Suppressor macrophage (primary cell): ENCODE measurements at regions not wholly inside any gene's neighbourhood (a gene's known extent, or its start where the extent isn't known, plus 50 kb on each side); places are given as distances from the start of the nearest gene placed in this dataset.

ENCODE experiments used
- DNase-seq, 4 experiments: peaks; one replicate each; pipeline ENCODE4 v3.0.0-alpha.2; 2020 to 2022

- no peak for DNase-seq
Observed at GRCh38 chr4:125956276-125956675, 641.5 kb downstream of the FAT4 start.

- no peak for DNase-seq
Observed at GRCh38 chr4:125958519-125958918, 643.8 kb downstream of the FAT4 start.

- DNase-seq: no peak
Observed at GRCh38 chr4:125961626-125962025, 646.9 kb downstream of the FAT4 start.

- DNase-seq: no peak
Observed at GRCh38 chr4:125975861-125976397, 661.2 kb downstream of the FAT4 start.

GRCh38 chr4:125979950-125980349 lies 665.2 kb downstream of the FAT4 start:
- DNase-seq: no peak

- no peak for DNase-seq
Observed at GRCh38 chr4:125983168-125983567, 668.4 kb downstream of the FAT4 start.

- no peak for DNase-seq
Observed at GRCh38 chr4:125985856-125986255, 671.1 kb downstream of the FAT4 start.

GRCh38 chr4:125986307-125986706 lies 671.6 kb downstream of the FAT4 start:
- DNase-seq: no peak

GRCh38 chr4:125988464-125988863 lies 673.7 kb downstream of the FAT4 start:
- no peak for DNase-seq

- DNase-seq: no peak
Observed at GRCh38 chr4:125991398-125991797, 676.6 kb downstream of the FAT4 start.

- no peak for DNase-seq
Observed at GRCh38 chr4:125992891-125993290, 678.1 kb downstream of the FAT4 start.

GRCh38 chr4:125994024-125994423 lies 679.3 kb downstream of the FAT4 start:
- DNase-seq: no peak

- DNase-seq: no peak
Observed at GRCh38 chr4:125994430-125994829, 679.7 kb downstream of the FAT4 start.

GRCh38 chr4:126004941-126005340 lies 690.2 kb downstream of the FAT4 start:
- no peak for DNase-seq

GRCh38 chr4:126007142-126007541 lies 692.4 kb downstream of the FAT4 start:
- no peak for DNase-seq

- DNase-seq: no peak
Observed at GRCh38 chr4:126012691-126013290, 698.0 kb downstream of the FAT4 start.

GRCh38 chr4:126018274-126018673 lies 703.5 kb downstream of the FAT4 start:
- DNase-seq: no peak

- DNase-seq: no peak
Observed at GRCh38 chr4:126023896-126024295, 709.1 kb downstream of the FAT4 start.

GRCh38 chr4:126027601-126028000 lies 712.8 kb downstream of the FAT4 start:
- no peak for DNase-seq

- DNase-seq: no peak
Observed at GRCh38 chr4:126028876-126029275, 714.1 kb downstream of the FAT4 start.

GRCh38 chr4:126037231-126037630 lies 722.5 kb downstream of the FAT4 start:
- no peak for DNase-seq

- no peak for DNase-seq
Observed at GRCh38 chr4:126038502-126039144, 723.9 kb downstream of the FAT4 start.

GRCh38 chr4:126046081-126046614 lies 731.4 kb downstream of the FAT4 start:
- DNase-seq: no peak

GRCh38 chr4:126047114-126047513 lies 732.4 kb downstream of the FAT4 start:
- no peak for DNase-seq
